Adipocyte (in vitro differentiated cells): ENCODE measurements at regions not wholly inside any gene's neighbourhood (a gene's known extent, or its start where the extent isn't known, plus 50 kb on each side); places are given as distances from the start of the nearest gene placed in this dataset.
A peak's percentile ranks its signal among the peaks of the same experiment; 100 is the strongest.

Source experiments
- DNase-seq: peaks from one replicate; pipeline ENCODE4 v3.0.0-alpha.2; 2015; ENCODE audit warnings: low read depth
- H3K27me3 ChIP-seq: replicated peaks from 2 replicates; pipeline ENCODE4 v1.7.0; 2013; ENCODE audit warnings: mild to moderate bottlenecking, low read length, moderate library complexity; ENCODE audit not compliant: control insufficient read depth, insufficient read depth
- H3K36me3 ChIP-seq: 2 replicates; pipeline ENCODE4 v1.7.0; 2013; ENCODE audit warnings: low read length, mild to moderate bottlenecking, moderate library complexity; ENCODE audit not compliant: control insufficient read depth, insufficient read depth, severe bottlenecking
- H3K4me1 ChIP-seq: 2 replicates; pipeline ENCODE4 v1.7.0; 2013; ENCODE audit warnings: mild to moderate bottlenecking, low read length, moderate library complexity; ENCODE audit not compliant: control insufficient read depth, insufficient read depth
- H3K4me3 ChIP-seq: 2 replicates; pipeline ENCODE4 v1.7.0; 2013; ENCODE audit warnings: mild to moderate bottlenecking, low read length, moderate library complexity
- H3K9ac ChIP-seq: 2 replicates; pipeline ENCODE4 v1.7.0; 2013; ENCODE audit warnings: mild to moderate bottlenecking, low read length, moderate library complexity
- H3K9me3 ChIP-seq: 2 replicates; pipeline ENCODE4 v1.7.0; 2013; ENCODE audit warnings: mild to moderate bottlenecking, low read length, moderate library complexity; ENCODE audit not compliant: control insufficient read depth

- Histone ChIP-seq H3K4me3 (peak overlapping the region; percentile 0), H3K36me3 (no peaks in the 10 kb centered on the region), H3K4me1 (peaks cover 33% of the 10 kb centered on the region), H3K9me3 (no peaks in the 10 kb centered on the region), H3K27me3 (peaks cover 9% of the 10 kb centered on the region), H3K9ac (peak overlapping the region; percentile 33)
- DNase-seq: peak; percentile 77
Measured at GRCh38 chr3:72336821-72337479, 511.3 kb downstream of the SHQ1 start.

GRCh38 chr3:72336114-72336651 lies 512.1 kb downstream of the SHQ1 start:
- H3K36me3 ChIP-seq: no peaks in the 10 kb centered on the region
- no peak for DNase-seq
- no peaks in the 10 kb centered on the region for H3K9me3 ChIP-seq
- H3K27me3 ChIP-seq: peaks cover 16% of the 10 kb centered on the region
- H3K9ac ChIP-seq: peak overlapping the region; percentile 33
- peaks cover 31% of the 10 kb centered on the region for H3K4me1 ChIP-seq
- no peak overlapping the region for H3K4me3 ChIP-seq

DNA sequence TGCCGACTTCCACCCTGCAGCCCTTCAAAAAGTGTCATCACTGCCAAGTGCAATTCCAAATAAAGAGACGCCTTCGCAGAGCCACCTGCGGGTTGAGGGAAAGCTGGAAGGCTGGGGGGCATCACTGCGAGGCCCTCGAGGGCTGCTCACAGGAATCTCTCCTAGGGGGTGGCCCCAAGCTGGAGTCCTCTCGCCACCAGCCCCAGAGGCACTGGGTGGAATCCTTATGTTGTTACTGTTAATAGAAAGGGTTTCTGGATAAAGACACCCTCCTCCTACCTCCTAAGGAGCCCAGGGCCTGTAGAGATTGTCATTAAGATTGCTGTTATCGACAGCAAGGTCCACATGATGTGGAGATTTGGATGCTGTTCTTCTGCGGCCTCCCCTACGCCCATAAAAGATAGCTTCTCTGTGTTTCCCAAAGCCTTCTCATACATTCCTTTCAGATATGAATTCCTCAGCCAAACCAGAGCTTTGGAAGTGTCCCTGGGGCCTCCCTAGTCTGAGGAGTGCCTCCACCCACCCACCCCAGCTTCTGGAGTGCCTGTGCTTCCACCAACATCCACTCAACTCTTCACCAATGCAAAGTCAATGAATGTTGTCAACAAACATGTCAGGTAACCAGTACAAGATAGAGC lies 512.7 kb downstream of the SHQ1 start:
- no peaks in the 10 kb centered on the region for H3K9me3 ChIP-seq
- H3K36me3 ChIP-seq: no peaks in the 10 kb centered on the region
- no peak overlapping the region for H3K9ac ChIP-seq
- peaks cover 20% of the 10 kb centered on the region for H3K27me3 ChIP-seq
- H3K4me3 ChIP-seq: no peak overlapping the region
- no peak for DNase-seq
- peaks cover 31% of the 10 kb centered on the region for H3K4me1 ChIP-seq

DNA sequence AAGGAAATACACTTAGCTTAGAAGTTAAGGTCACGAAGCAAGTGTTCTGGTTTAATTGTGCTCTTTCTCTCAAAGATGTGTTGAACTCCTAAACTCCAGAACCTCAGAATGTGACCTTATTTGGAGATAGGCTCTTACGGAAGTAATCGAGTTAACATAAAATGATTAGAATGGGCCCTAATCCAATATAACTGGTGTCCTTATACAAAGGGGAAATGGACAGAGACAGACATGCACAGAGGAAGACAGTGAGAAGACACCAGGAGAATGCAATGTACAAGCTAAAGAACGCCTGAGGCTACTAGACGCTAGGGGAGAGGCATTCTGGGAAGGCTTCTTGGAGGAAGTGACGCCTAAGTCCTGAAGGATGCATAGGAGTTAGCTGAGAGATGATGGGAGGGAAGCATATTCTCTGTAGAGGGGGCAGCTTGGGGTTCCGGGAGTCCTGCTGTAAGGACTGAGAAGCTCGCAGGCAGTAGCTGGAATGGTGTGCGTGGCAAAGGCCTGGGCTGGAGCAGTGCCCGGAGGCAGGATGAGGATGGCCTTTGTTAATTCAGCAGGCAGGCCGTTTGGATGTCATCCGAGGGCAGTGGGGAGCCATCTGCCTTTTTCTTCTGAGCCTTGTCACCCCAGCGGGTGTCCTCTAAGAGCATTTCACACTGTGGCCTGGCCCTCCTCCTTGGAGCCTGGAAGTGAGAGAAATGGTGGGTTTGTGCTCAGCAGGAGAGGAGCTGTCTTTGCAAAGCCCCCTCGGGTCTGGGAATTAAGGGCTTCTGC lies 513.4 kb downstream of the SHQ1 start:
- no peak overlapping the region for H3K4me3 ChIP-seq
- H3K27me3 ChIP-seq: peaks cover 20% of the 10 kb centered on the region
- H3K9ac ChIP-seq: no peak overlapping the region
- H3K4me1 ChIP-seq: peaks cover 31% of the 10 kb centered on the region
- no peaks in the 10 kb centered on the region for H3K9me3 ChIP-seq
- no peaks in the 10 kb centered on the region for H3K36me3 ChIP-seq
- DNase-seq: no peak

GRCh38 chr3:72332689-72333088 lies 515.6 kb downstream of the SHQ1 start:
- Histone ChIP-seq H3K27me3 (peaks cover 35% of the 10 kb centered on the region), H3K4me3 (no peak overlapping the region), H3K9me3 (no peaks in the 10 kb centered on the region), H3K4me1 (peaks cover 20% of the 10 kb centered on the region), H3K36me3 (no peaks in the 10 kb centered on the region), H3K9ac (no peak overlapping the region)
- no peak for DNase-seq

DNA sequence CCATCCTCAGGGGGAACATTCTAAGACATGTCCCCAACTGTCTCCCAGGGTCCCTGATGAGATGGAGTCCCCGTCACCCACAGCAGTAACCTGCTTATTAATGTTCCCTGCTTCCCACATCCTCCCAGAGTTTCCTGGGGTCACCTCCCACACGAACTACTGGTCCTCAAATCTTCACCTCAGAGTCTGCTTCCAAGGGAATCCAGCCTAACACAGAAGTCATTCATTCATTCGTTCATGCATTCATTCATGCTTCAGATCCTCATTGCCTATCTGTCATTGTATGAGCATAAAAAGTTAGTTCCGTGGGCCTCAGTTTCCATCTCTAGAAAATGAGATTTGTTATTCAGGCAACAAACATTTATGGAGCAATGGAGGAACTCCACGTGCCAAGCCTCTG lies 516.2 kb downstream of the SHQ1 start:
- Histone ChIP-seq H3K9ac (no peak overlapping the region), H3K27me3 (peaks cover 37% of the 10 kb centered on the region), H3K9me3 (no peaks in the 10 kb centered on the region), H3K4me1 (peaks cover 17% of the 10 kb centered on the region), H3K4me3 (no peak overlapping the region), H3K36me3 (no peaks in the 10 kb centered on the region)
- DNase-seq: no peak

DNA sequence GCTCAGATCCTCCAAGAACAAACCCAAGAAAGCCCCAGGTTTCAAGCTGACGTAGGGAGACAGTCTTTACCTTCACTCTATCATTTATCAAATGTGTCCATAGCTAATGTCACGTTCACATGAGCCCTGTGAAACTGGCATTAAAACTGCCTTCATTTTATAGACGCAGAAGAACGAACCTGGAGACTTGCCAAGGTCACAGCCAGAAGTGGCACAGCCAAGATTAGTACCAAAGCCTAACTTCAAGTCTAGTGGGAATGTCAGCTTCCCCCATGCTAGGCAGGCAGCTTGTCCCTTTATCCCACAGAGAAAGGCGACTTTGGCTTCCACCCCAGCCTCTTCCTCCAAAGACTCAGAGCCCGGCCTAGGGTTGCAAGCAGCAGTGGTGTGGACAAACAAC lies 517.2 kb downstream of the SHQ1 start:
- DNase-seq: no peak
- no peaks in the 10 kb centered on the region for H3K36me3 ChIP-seq
- H3K9ac ChIP-seq: no peak overlapping the region
- no peak overlapping the region for H3K4me3 ChIP-seq
- peaks cover 8% of the 10 kb centered on the region for H3K4me1 ChIP-seq
- peaks cover 37% of the 10 kb centered on the region for H3K27me3 ChIP-seq
- H3K9me3 ChIP-seq: no peaks in the 10 kb centered on the region

DNA sequence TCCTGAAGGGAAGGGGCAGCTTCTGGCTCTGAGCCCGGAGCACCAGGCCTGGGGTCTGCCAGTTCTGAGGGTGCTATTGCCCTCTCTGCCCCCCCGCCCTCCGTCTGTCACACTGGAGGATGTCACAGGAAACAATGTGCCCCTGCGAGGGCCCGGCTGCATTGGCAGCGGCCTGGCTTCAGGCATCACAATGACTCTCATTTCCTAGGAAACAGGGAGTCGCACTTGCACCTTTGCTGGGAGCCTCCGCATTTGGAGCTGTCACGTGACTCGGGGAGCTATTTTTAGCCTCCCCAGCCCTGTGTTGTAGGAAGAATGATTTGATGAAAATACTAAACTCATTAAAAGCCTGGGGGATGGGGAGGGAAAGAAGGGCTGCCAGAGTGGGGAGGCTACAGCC lies 518.9 kb downstream of the SHQ1 start:
- Histone ChIP-seq H3K4me1 (no peaks in the 10 kb centered on the region), H3K9ac (no peak overlapping the region), H3K36me3 (no peaks in the 10 kb centered on the region), H3K27me3 (peaks cover 54% of the 10 kb centered on the region), H3K4me3 (no peak overlapping the region), H3K9me3 (peaks cover 11% of the 10 kb centered on the region)
- no peak for DNase-seq

GRCh38 chr3:72328755-72329277 lies 519.4 kb downstream of the SHQ1 start:
- Histone ChIP-seq H3K4me3 (no peak overlapping the region), H3K9me3 (peaks cover 11% of the 10 kb centered on the region), H3K4me1 (no peaks in the 10 kb centered on the region), H3K27me3 (peaks cover 54% of the 10 kb centered on the region), H3K9ac (no peak overlapping the region), H3K36me3 (no peaks in the 10 kb centered on the region)
- no peak for DNase-seq

DNA sequence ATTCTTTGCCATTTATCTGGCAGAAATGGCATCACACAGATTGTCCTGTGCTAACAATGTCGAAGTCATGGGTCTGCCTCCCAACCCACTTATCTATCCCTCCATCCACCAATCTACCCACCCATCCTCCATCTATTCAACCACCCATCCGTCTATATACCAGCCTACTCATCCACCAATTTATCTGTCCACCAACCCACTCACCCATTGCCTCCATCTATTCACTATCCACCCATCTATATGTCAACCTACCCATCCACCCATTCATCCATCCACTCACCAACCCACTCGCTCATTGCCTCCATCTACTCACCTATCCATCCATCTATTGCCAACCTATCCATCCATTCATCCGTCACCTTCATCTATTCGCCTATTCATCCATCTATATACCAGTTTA lies 521.2 kb downstream of the SHQ1 start:
- H3K27me3 ChIP-seq: peaks cover 45% of the 10 kb centered on the region
- no peaks in the 10 kb centered on the region for H3K4me1 ChIP-seq
- H3K36me3 ChIP-seq: no peaks in the 10 kb centered on the region
- H3K4me3 ChIP-seq: no peak overlapping the region
- H3K9ac ChIP-seq: no peak overlapping the region
- no peak for DNase-seq
- H3K9me3 ChIP-seq: peaks cover 11% of the 10 kb centered on the region

DNA sequence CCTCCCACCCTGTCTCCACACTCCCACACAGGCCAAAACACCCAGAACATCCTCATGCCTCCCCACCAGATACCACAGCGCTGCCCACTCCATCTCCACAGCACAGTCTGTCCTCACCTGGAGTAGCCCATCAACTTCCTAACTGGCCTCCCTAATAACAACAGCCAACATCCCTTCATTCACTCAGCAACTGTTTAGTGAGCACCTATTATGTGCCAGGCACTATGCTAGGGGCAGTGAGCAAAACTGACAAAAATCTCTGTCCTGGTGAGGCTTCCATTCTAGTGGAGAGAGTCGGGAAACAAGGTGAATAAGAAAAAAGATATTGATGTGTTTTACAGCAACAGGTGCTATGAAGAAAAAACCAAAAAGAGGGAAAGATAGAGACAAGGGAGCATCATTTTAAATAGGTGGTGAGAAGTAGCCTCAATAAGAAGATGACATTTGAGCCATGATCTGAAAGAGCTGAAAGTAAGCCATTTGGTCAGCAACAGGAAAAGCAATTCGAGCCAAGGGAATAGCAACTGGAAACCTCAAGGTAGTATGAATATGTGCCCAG lies 523.9 kb downstream of the SHQ1 start:
- DNase-seq: no peak
- Histone ChIP-seq H3K9ac (no peak overlapping the region), H3K9me3 (peaks cover 17% of the 10 kb centered on the region), H3K36me3 (no peaks in the 10 kb centered on the region), H3K27me3 (peaks cover 37% of the 10 kb centered on the region), H3K4me3 (no peak overlapping the region), H3K4me1 (no peaks in the 10 kb centered on the region)
